ENCODE measurements at regions not wholly inside any gene's neighbourhood (a gene's known extent, or its start where the extent isn't known, plus 50 kb on each side); places are given as distances from the start of the nearest gene placed in this dataset.
"Not testable (repeated sequence)": the region's sequence is repeated elsewhere in the genome, so short reads cannot be mapped to it uniquely, and the experiment has no call there.

DNA sequence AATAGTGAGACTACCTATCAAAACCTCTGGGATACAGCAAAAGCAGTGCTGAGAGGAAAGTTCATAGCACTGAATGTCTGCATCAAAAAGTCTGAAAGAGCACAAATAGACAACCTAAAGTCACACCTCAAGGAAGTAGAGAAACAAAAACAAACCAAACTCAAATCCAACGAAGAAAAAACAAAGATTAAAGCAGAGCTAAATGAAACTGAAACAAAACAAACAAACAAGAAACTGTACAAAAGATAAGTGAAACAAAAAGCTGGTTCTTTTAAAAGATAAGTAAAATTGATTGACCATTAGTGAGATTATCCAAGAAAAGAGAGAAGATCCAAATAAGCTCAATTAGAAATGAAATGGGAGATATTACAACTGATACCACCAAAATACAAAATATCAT, 378.3 kb upstream of the NDST4 start:
- no peak for DNase-seq
- Histone ChIP-seq H3K36me3 (no peaks in the 10 kb centered on the region), H3K4me1 (no peaks in the 10 kb centered on the region), H3K4me3 (no peak overlapping the region), H3K27me3 (no peaks in the 10 kb centered on the region), H3K9me3 (no peaks in the 10 kb centered on the region), H3K27ac (no peak overlapping the region)
- TF ChIP-seq, protein P1, sequence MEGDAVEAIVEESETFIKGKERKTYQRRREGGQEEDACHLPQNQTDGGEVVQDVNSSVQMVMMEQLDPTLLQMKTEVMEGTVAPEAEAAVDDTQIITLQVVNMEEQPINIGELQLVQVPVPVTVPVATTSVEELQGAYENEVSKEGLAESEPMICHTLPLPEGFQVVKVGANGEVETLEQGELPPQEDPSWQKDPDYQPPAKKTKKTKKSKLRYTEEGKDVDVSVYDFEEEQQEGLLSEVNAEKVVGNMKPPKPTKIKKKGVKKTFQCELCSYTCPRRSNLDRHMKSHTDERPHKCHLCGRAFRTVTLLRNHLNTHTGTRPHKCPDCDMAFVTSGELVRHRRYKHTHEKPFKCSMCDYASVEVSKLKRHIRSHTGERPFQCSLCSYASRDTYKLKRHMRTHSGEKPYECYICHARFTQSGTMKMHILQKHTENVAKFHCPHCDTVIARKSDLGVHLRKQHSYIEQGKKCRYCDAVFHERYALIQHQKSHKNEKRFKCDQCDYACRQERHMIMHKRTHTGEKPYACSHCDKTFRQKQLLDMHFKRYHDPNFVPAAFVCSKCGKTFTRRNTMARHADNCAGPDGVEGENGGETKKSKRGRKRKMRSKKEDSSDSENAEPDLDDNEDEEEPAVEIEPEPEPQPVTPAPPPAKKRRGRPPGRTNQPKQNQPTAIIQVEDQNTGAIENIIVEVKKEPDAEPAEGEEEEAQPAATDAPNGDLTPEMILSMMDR (IDR thresholded peaks at IDR 0.05), result no peak
- no peak for TF ChIP-seq POLR2A (IDR thresholded peaks at IDR 0.05)
- intact Hi-C loops (cut with DNase I; ENCODE audit: low total_unique reads), result no loop called here

DNA sequence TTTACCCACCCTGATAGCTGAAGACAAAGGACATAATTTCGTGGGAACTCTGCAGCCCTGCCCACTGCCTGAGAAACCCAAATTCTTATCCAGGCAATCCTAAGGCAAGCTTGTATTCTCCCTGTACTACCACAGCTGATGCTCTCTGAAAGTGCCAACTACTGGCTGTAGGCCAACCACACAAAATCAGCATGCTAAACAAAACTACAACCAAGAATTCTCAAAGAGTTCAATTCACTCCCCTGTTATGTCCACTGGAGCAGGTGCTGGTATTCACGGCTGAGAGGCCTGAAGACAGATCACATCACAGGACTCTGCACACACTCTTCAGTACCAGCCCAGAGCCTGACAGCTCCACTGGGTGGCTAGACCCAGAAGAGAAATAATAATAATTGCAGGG, 375.9 kb upstream of the NDST4 start:
- no peak overlapping the region for H3K4me3 ChIP-seq
- H3K9me3 ChIP-seq, result no peaks in the 10 kb centered on the region
- H3K4me1 ChIP-seq, result no peaks in the 10 kb centered on the region
- H3K27me3 ChIP-seq, result no peaks in the 10 kb centered on the region
- TF ChIP-seq, protein P1 (IDR thresholded peaks at IDR 0.05), result no peak
- TF ChIP-seq POLR2A (IDR thresholded peaks at IDR 0.05), result no peak
- DNase-seq, result no peak
- H3K36me3 ChIP-seq, result no peaks in the 10 kb centered on the region
- H3K27ac ChIP-seq, result no peak overlapping the region
- intact Hi-C loops (cut with DNase I; ENCODE audit: low total_unique reads), result no loop called here

DNA sequence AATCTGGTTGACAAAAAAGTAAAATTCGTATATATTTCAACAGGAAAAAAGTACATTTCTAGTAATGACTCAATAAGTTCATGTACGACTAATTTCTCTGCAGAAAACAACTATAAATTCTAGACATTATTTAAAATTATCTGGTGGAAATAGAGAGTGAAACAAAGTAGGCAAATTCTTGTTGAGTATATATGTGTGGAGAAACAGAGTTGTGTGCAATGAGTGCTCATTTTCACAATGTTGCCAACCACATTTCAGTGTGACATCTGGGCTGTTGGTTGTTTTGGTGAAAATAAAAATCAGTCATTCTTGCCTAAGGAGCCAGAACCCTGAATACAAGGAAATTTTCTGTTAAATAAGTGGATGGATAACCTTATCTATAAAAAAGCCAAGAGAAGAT, 372.0 kb upstream of the NDST4 start:
- H3K4me3 ChIP-seq, result no peak overlapping the region
- TF ChIP-seq, protein P1 (IDR thresholded peaks at IDR 0.05), result no peak
- no peak for TF ChIP-seq POLR2A (IDR thresholded peaks at IDR 0.05)
- H3K4me1 ChIP-seq, result no peaks in the 10 kb centered on the region
- no peaks in the 10 kb centered on the region for H3K9me3 ChIP-seq
- intact Hi-C loops (cut with DNase I; ENCODE audit: low total_unique reads), result no loop called here
- H3K27ac ChIP-seq, result no peak overlapping the region
- no peak for DNase-seq
- H3K36me3 ChIP-seq, result no peaks in the 10 kb centered on the region
- no peaks in the 10 kb centered on the region for H3K27me3 ChIP-seq

DNA sequence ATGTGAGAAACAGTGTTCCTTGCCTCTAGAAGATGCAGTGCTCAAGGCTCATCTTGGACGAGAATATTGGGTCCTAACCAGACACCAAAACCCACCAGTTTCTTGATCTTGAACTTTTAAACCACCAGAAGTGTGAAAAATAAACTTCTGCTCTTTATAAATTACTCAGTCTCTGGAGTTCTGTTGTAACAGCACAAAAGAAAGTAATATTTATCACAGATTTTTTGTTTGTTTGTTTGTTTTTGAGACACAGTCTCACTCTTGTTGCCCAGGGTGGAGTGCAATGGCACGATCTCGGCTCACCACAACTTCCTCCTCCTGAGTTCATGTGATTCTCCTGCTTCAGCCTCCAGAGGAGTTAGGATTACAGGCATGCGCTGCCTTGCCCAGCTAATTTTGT, 371.1 kb upstream of the NDST4 start:
- Histone ChIP-seq H3K27me3 (no peaks in the 10 kb centered on the region), H3K4me3 (no peak overlapping the region), H3K27ac (no peak overlapping the region), H3K4me1 (no peaks in the 10 kb centered on the region), H3K36me3 (no peaks in the 10 kb centered on the region), H3K9me3 (no peaks in the 10 kb centered on the region)
- DNase-seq, result no peak
- intact Hi-C loops (cut with DNase I; ENCODE audit: low total_unique reads), result no loop called here
- TF ChIP-seq, protein P1 (IDR thresholded peaks at IDR 0.05), result no peak
- TF ChIP-seq POLR2A (IDR thresholded peaks at IDR 0.05), result no peak

DNA sequence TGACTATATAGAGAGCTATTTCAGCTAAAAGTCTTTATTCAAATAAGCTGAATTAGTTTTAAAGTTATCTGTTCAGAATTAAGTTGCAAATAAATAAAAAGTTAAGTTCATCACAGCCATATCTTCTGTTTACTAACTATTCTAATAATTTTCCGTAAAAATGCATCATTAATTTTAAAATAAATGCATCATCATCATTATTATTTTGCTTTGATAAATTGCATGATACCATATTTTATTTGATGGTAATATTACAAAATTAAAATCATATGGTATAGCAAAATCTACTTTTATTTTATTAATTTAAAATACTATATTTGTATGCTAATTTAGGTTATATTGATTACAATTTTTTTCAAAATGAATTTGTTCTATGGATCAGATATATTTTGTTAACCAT, 357.3 kb upstream of the NDST4 start:
- no peak for DNase-seq
- H3K27ac ChIP-seq, result no peak overlapping the region
- intact Hi-C loops (cut with DNase I; ENCODE audit: low total_unique reads), result no loop called here
- no peaks in the 10 kb centered on the region for H3K27me3 ChIP-seq
- H3K4me3 ChIP-seq, result no peak overlapping the region
- TF ChIP-seq, protein P1 (IDR thresholded peaks at IDR 0.05), result no peak
- TF ChIP-seq POLR2A (IDR thresholded peaks at IDR 0.05), result no peak
- no peaks in the 10 kb centered on the region for H3K4me1 ChIP-seq
- no peaks in the 10 kb centered on the region for H3K36me3 ChIP-seq
- H3K9me3 ChIP-seq, result no peaks in the 10 kb centered on the region

DNA sequence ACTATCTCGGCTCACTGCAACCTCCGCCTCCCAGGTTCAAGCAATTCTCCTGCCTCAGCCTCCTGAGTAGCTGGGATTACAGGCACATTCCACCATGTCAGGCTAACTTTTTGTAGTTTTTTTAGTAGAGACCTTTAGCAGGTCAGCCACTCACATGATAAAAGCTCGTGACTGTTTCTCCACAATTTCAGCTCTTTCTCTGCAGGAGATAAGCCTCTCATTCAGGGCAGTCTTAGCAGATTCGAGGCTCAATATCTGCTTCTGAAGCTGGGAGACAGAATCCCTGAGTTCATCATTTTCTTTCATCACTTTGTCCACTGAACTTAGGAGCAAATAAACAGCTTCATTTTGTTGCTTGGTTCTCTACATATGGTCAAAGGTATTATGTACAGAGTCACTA, 345.9 kb upstream of the NDST4 start:
- H3K9me3 ChIP-seq; H3K27me3 ChIP-seq; H3K4me3 ChIP-seq; H3K27ac ChIP-seq; DNase-seq; H3K4me1 ChIP-seq; intact Hi-C loops (cut with DNase I; ENCODE audit: low total_unique reads); H3K36me3 ChIP-seq: not testable (repeated sequence)
